ENCODE measurements at regions not wholly inside any gene's neighbourhood (a gene's known extent, or its start where the extent isn't known, plus 50 kb on each side); places are given as distances from the start of the nearest gene placed in this dataset.
"Not testable (repeated sequence)": the region's sequence is repeated elsewhere in the genome, so short reads cannot be mapped to it uniquely, and the experiment has no call there.

GRCh38 chr21:27916326-27916725 lies 949.4 kb upstream of the ADAMTS5 start:
- DNase-seq; H3K9me3 ChIP-seq (ENCODE audit: control extremely low read depth in 1 of 5, control insufficient read depth in 4 of 5, insufficient read depth in 2 of 5, low read depth in 1 of 5, low read length in 4 of 5); H3K27ac ChIP-seq (ENCODE audit: insufficient read depth in 1 of 2, low read depth in 1 of 2, low read length in 2 of 2, poor library complexity in 1 of 2, severe bottlenecking in 2 of 2); H3K4me3 ChIP-seq (ENCODE audit: control insufficient read depth in 1 of 7, extremely low read depth in 1 of 7, insufficient read depth in 4 of 7, low read depth in 2 of 7, low read length in 6 of 7); H3K4me1 ChIP-seq (ENCODE audit: control extremely low read depth in 1 of 4, control insufficient read depth in 4 of 4, insufficient read depth in 4 of 4, low read length in 3 of 4); CTCF ChIA-PET; H3K36me3 ChIP-seq (ENCODE audit: control insufficient read depth in 4 of 4, insufficient read depth in 4 of 4, low read length in 3 of 4); H3K27me3 ChIP-seq (replicated peaks in 2 of 5; ENCODE audit: control insufficient read depth in 4 of 5, insufficient read depth in 5 of 5, low read length in 4 of 5); POLR2A ChIA-PET: not testable (repeated sequence)
- WGBS (ENCODE audit: insufficient coverage) = no CpG with 5 or more reads among the region's 2 CpGs

- H3K27ac ChIP-seq (ENCODE audit: insufficient read depth in 1 of 2, low read depth in 1 of 2, low read length in 2 of 2, poor library complexity in 1 of 2, severe bottlenecking in 2 of 2); H3K4me1 ChIP-seq (ENCODE audit: control extremely low read depth in 1 of 4, control insufficient read depth in 4 of 4, insufficient read depth in 4 of 4, low read length in 3 of 4); H3K4me3 ChIP-seq (ENCODE audit: control insufficient read depth in 1 of 7, extremely low read depth in 1 of 7, insufficient read depth in 4 of 7, low read depth in 2 of 7, low read length in 6 of 7); H3K27me3 ChIP-seq (replicated peaks in 2 of 5; ENCODE audit: control insufficient read depth in 4 of 5, insufficient read depth in 5 of 5, low read length in 4 of 5); DNase-seq; CTCF ChIA-PET; POLR2A ChIA-PET; H3K9me3 ChIP-seq (ENCODE audit: control extremely low read depth in 1 of 5, control insufficient read depth in 4 of 5, insufficient read depth in 2 of 5, low read depth in 1 of 5, low read length in 4 of 5); H3K36me3 ChIP-seq (ENCODE audit: control insufficient read depth in 4 of 4, insufficient read depth in 4 of 4, low read length in 3 of 4): not testable (repeated sequence)
- no CpG with 5 or more reads among the region's 2 CpGs for WGBS (ENCODE audit: insufficient coverage)
Measured at GRCh38 chr21:27912133-27912532, 945.2 kb upstream of the ADAMTS5 start.

- H3K27ac ChIP-seq (ENCODE audit: insufficient read depth in 1 of 2, low read depth in 1 of 2, low read length in 2 of 2, poor library complexity in 1 of 2, severe bottlenecking in 2 of 2); CTCF ChIA-PET; DNase-seq: not testable (repeated sequence)
Measured at GRCh38 chr21:27909487-27909886, 942.6 kb upstream of the ADAMTS5 start.

GRCh38 chr21:27908816-27909215 lies 941.9 kb upstream of the ADAMTS5 start:
- DNase-seq; H3K9me3 ChIP-seq (ENCODE audit: control extremely low read depth in 1 of 5, control insufficient read depth in 4 of 5, insufficient read depth in 2 of 5, low read depth in 1 of 5, low read length in 4 of 5); H3K4me1 ChIP-seq (ENCODE audit: control extremely low read depth in 1 of 4, control insufficient read depth in 4 of 4, insufficient read depth in 4 of 4, low read length in 3 of 4); CTCF ChIA-PET; H3K4me3 ChIP-seq (ENCODE audit: control insufficient read depth in 1 of 7, extremely low read depth in 1 of 7, insufficient read depth in 4 of 7, low read depth in 2 of 7, low read length in 6 of 7); POLR2A ChIA-PET; H3K27me3 ChIP-seq (replicated peaks in 2 of 5; ENCODE audit: control insufficient read depth in 4 of 5, insufficient read depth in 5 of 5, low read length in 4 of 5); H3K27ac ChIP-seq (ENCODE audit: insufficient read depth in 1 of 2, low read depth in 1 of 2, low read length in 2 of 2, poor library complexity in 1 of 2, severe bottlenecking in 2 of 2); H3K36me3 ChIP-seq (ENCODE audit: control insufficient read depth in 4 of 4, insufficient read depth in 4 of 4, low read length in 3 of 4): not testable (repeated sequence)
- no CpG with 5 or more reads among the region's 4 CpGs for WGBS (ENCODE audit: insufficient coverage)

More at GRCh38 chr21:27909487-27909886, 942.6 kb upstream of the ADAMTS5 start:
- H3K4me1 ChIP-seq (ENCODE audit: control extremely low read depth in 1 of 4, control insufficient read depth in 4 of 4, insufficient read depth in 4 of 4, low read length in 3 of 4); H3K27me3 ChIP-seq (replicated peaks in 2 of 5; ENCODE audit: control insufficient read depth in 4 of 5, insufficient read depth in 5 of 5, low read length in 4 of 5); H3K9me3 ChIP-seq (ENCODE audit: control extremely low read depth in 1 of 5, control insufficient read depth in 4 of 5, insufficient read depth in 2 of 5, low read depth in 1 of 5, low read length in 4 of 5); H3K4me3 ChIP-seq (ENCODE audit: control insufficient read depth in 1 of 7, extremely low read depth in 1 of 7, insufficient read depth in 4 of 7, low read depth in 2 of 7, low read length in 6 of 7); H3K36me3 ChIP-seq (ENCODE audit: control insufficient read depth in 4 of 4, insufficient read depth in 4 of 4, low read length in 3 of 4); POLR2A ChIA-PET: not testable (repeated sequence)

- H3K27me3 ChIP-seq (replicated peaks in 2 of 5; ENCODE audit: control insufficient read depth in 4 of 5, insufficient read depth in 5 of 5, low read length in 4 of 5); H3K27ac ChIP-seq (ENCODE audit: insufficient read depth in 1 of 2, low read depth in 1 of 2, low read length in 2 of 2, poor library complexity in 1 of 2, severe bottlenecking in 2 of 2); CTCF ChIA-PET; H3K36me3 ChIP-seq (ENCODE audit: control insufficient read depth in 4 of 4, insufficient read depth in 4 of 4, low read length in 3 of 4); H3K9me3 ChIP-seq (ENCODE audit: control extremely low read depth in 1 of 5, control insufficient read depth in 4 of 5, insufficient read depth in 2 of 5, low read depth in 1 of 5, low read length in 4 of 5); DNase-seq; H3K4me3 ChIP-seq (ENCODE audit: control insufficient read depth in 1 of 7, extremely low read depth in 1 of 7, insufficient read depth in 4 of 7, low read depth in 2 of 7, low read length in 6 of 7); H3K4me1 ChIP-seq (ENCODE audit: control extremely low read depth in 1 of 4, control insufficient read depth in 4 of 4, insufficient read depth in 4 of 4, low read length in 3 of 4); POLR2A ChIA-PET: not testable (repeated sequence)
- WGBS (ENCODE audit: insufficient coverage) = no CpG with 5 or more reads among the region's 2 CpGs
Measured at GRCh38 chr21:27902904-27903303, 936.0 kb upstream of the ADAMTS5 start.

GRCh38 chr21:27893619-27894018 lies 926.7 kb upstream of the ADAMTS5 start:
- H3K27ac ChIP-seq (ENCODE audit: insufficient read depth in 1 of 2, low read depth in 1 of 2, low read length in 2 of 2, poor library complexity in 1 of 2, severe bottlenecking in 2 of 2); H3K4me3 ChIP-seq (ENCODE audit: control insufficient read depth in 1 of 7, extremely low read depth in 1 of 7, insufficient read depth in 4 of 7, low read depth in 2 of 7, low read length in 6 of 7); H3K4me1 ChIP-seq (ENCODE audit: control extremely low read depth in 1 of 4, control insufficient read depth in 4 of 4, insufficient read depth in 4 of 4, low read length in 3 of 4); H3K9me3 ChIP-seq (ENCODE audit: control extremely low read depth in 1 of 5, control insufficient read depth in 4 of 5, insufficient read depth in 2 of 5, low read depth in 1 of 5, low read length in 4 of 5); CTCF ChIA-PET; POLR2A ChIA-PET; H3K36me3 ChIP-seq (ENCODE audit: control insufficient read depth in 4 of 4, insufficient read depth in 4 of 4, low read length in 3 of 4); DNase-seq; H3K27me3 ChIP-seq (replicated peaks in 2 of 5; ENCODE audit: control insufficient read depth in 4 of 5, insufficient read depth in 5 of 5, low read length in 4 of 5): not testable (repeated sequence)
- 100% methylated on average over 1 of the region's 3 CpGs for WGBS (ENCODE audit: insufficient coverage)

GRCh38 chr21:27891495-27891894 lies 924.6 kb upstream of the ADAMTS5 start:
- H3K4me3 ChIP-seq (ENCODE audit: control insufficient read depth in 1 of 7, extremely low read depth in 1 of 7, insufficient read depth in 4 of 7, low read depth in 2 of 7, low read length in 6 of 7); H3K36me3 ChIP-seq (ENCODE audit: control insufficient read depth in 4 of 4, insufficient read depth in 4 of 4, low read length in 3 of 4); H3K4me1 ChIP-seq (ENCODE audit: control extremely low read depth in 1 of 4, control insufficient read depth in 4 of 4, insufficient read depth in 4 of 4, low read length in 3 of 4); CTCF ChIA-PET; H3K27ac ChIP-seq (ENCODE audit: insufficient read depth in 1 of 2, low read depth in 1 of 2, low read length in 2 of 2, poor library complexity in 1 of 2, severe bottlenecking in 2 of 2); POLR2A ChIA-PET; H3K9me3 ChIP-seq (ENCODE audit: control extremely low read depth in 1 of 5, control insufficient read depth in 4 of 5, insufficient read depth in 2 of 5, low read depth in 1 of 5, low read length in 4 of 5); H3K27me3 ChIP-seq (replicated peaks in 2 of 5; ENCODE audit: control insufficient read depth in 4 of 5, insufficient read depth in 5 of 5, low read length in 4 of 5): not testable (repeated sequence)
- peak in 1 of 3 donors; percentile 0 for DNase-seq
- WGBS (ENCODE audit: insufficient coverage) = no CpG with 5 or more reads among the region's 4 CpGs

Data from common myeloid progenitor, CD34-positive (primary cell).